OCI-LY7 (cell line): ENCODE measurements at regions not wholly inside any gene's neighbourhood (a gene's known extent, or its start where the extent isn't known, plus 50 kb on each side); places are given as distances from the start of the nearest gene placed in this dataset.

ENCODE experiments used
- CTCF ChIP-seq: fragments of 200-600 bp; sonication (generic); conservative IDR thresholded peaks from 2 replicates; pipeline ENCODE4 v1.5.1; 2014; ENCODE audit warnings: mild to moderate bottlenecking, antibody characterized with exemption, low read length, moderate library complexity, mixed read lengths
- EZH2phosphoT487 ChIP-seq: fragments of 200-600 bp; sonication (generic); IDR thresholded peaks from 2 replicates; pipeline ENCODE4 v1.6.1; 2018; ENCODE audit warnings: low read depth, borderline replicate concordance, mild to moderate bottlenecking, mixed run types, antibody characterized with exemption, low read length, moderate library complexity, mixed read lengths

GRCh38 chr16:59324462-59324861 is 590.3 kb upstream of the GOT2 start:
- no peak for TF ChIP-seq CTCF
- TF ChIP-seq EZH2phosphoT487, result no peak
